COLO668 (cell line): ENCODE measurements at regions not wholly inside any gene's neighbourhood (a gene's known extent, or its start where the extent isn't known, plus 50 kb on each side); places are given as distances from the start of the nearest gene placed in this dataset.

Experiments
- DNase-seq: peaks from one replicate; lab custom pipeline; 2025; ENCODE audit not compliant: unreplicated experiment; lab: John Stamatoyannopoulos, UW

DNA sequence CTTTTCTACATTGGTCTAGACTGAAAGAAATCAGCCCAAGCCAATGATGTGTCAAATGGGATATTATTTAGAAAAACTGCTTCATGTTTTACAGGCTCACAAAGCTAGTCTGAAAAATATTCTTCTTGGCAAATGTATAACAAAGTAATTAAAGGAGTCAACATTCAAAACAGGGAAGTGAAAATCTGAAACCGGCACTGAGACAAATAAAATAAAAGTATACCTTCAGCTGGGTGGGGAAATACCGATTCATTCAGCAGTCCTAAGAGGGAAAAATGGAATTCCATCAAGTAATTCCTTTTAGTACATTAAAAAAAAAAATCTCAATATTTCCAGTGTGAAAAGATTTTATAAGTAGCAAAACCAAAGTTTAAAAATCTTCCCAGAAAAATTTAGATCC lies 259.6 kb upstream of the SLC24A2 start:
- DNase-seq = no peak

DNA sequence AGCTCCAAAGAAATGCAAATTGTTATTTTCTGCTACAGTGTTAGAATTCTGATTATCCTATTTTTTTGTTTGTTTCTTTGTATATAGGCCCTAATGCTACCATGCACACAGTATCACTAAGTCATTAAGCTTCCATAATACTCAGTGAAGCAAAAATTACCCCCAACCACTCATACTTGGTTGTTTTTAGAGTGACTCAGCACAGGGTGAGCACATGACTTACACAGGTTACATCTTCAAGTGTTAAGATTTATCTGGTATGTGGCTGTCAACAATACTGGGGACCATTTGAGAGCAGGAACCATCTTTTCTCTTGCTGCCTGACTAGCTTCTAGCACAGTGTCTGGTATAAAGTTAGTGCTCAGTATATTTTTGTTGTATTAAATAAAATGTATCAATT lies 255.8 kb upstream of the SLC24A2 start:
- DNase-seq = no peak

- no peak for DNase-seq
Observed at GRCh38 chr9:20043461-20043860, 254.6 kb upstream of the SLC24A2 start.

DNA sequence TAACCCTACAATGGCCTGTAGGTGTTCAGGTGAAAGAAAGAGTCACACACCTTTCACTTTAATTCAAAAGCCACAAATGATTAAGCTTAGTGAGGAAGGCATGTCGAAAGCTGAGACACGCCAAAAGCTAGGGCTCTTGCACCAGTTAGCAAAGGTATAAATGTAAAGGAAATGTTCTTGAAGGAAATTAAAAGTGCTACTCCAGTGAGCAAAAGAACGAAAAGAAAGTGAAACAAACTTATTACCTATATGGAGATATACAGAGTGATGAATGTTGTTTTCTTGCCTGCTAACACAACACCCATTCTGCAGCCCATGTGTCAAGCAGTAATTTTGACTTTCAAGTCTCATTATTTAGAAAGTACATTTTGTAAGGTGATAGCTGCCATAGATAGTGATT lies 254.2 kb upstream of the SLC24A2 start:
- DNase-seq = no peak

DNA sequence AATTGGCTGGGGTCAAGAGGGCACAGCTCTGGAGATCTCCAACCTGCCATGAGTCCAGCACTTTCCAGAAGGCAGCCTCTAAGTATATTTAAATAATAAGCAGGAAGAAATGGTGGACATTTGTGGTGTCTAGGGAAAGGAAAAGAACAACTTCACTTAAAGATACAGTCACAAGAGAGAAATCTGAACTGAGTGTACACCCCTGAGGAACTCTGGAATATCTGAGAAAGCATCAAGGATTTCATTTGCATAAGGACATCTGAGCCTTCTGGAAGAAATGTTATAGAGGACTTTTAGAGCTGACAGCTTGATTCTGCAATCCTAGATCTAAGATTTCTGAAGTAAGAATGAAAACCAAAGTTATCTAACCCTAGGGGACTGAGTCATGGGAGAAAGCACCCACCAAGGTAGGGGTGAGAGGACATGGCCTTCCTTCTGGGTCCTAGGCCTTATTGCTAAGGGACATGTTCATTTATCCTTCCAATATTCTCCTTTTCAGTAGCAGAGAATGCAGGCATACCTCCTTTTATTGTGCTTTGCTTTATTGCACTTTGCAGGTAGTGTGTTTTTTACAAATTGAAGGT lies 253.4 kb upstream of the SLC24A2 start:
- DNase-seq = no peak

DNA sequence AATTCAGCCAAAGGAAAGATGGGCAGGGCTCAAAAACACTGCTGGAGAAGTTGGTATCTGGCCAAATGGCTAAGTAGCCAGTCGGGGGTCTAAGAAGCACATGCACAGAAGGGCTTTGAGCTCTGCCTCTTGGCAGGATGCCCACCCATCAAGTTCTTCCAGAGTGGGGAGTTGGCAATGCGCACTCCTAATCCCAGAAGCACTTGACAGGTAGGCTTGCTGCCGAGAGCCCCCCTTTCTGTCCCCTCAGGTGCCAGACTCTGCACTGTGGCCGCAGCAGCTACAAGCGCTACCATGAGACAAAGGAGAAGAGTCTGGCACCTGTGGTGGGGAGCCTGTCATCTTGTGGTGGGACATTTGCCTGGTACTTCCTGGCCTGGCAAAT lies 252.9 kb upstream of the SLC24A2 start:
- DNase-seq = no peak

DNA sequence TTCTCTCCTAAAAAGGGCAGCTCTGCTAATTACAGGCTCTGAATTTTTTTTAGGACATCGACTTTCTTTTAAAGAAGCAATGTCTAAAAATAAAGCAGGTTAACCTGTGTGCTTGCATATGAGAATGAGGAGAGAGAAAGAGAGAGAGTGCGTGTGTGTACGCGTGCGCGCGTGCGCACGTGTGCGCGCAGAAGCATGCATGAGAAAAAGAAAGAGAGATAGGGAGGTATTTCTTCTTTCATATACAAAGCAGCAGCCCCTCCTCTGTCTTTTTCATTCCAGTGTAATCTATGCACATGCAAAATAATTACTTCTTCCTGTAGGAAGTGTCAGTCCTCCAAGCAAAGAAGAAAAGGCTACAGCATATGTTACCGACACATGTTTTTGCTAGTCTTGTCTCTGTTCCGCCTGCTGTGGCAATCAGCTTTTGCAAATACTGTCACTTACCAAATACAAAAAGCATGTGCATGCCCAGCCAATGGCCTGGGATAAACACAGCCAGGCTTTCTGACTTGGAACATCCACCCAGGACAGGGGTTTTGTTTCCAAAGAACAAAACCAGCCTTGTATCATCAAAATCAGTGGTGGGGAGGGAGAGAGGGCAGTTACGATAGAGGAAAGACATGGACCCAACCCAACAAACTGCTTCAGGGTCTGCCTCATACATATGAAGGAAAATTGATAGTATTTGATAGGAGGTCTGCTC lies 252.3 kb upstream of the SLC24A2 start:
- DNase-seq = no peak

DNA sequence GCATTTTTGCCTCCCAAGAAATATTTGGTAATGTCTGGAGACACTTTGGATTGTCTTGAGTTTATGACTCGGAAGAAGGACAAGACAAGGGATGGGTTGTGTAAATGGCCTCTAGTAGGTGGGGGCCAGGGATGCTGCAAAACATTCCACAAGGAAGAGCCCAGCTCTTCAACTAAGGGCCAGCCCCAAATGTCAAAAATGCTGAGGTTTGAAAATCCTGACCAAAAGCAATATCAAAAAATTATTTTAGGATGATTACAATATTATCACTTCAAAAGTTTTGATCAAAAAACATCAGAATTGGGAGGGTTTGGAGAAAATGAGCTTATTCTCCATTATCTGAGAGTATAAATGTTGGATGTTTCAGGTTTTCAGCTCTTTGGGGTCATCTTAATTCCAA lies 248.9 kb upstream of the SLC24A2 start:
- DNase-seq = no peak

DNA sequence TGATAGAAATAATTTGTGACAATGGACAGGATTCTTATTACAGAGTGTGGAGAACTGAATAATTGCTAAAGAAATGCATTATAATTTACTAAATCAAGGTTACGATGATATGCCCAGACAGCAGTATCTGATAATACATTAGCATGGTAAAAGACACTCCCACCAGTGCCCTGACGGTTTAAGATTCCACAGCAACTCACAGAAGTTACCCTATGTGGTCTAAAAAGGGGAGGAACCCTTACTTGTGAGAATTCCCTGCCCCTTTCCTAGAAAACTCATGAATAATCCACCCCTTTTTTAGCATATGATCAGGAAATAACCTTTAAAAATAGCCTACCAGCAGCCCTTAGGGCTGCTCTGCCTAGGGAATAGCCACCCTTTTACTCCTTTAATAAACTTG lies 244.7 kb upstream of the SLC24A2 start:
- no peak for DNase-seq

GRCh38 chr9:20032413-20033006 lies 243.7 kb upstream of the SLC24A2 start:
- no peak for DNase-seq

- DNase-seq = no peak
Observed at GRCh38 chr9:20031836-20032235, 243.0 kb upstream of the SLC24A2 start.

DNA sequence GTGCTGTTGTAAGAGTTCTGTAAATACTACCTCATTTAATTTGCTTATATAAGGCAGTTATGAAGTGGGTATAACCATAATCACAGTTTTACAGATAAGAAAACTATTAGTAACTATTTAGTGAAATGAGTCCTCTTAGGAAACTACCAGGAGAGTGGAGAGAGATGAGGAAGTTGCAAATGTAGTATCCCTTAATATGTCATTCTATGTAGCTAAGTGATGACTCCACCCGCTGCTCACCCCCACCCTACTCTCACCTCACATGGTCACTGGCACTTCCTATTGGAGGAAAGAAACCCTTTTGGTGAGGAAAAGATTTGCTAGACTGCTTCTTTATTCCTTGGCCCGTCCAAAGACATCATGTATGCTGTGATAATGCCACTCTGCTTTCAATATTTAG lies 241.8 kb upstream of the SLC24A2 start:
- DNase-seq = no peak

DNA sequence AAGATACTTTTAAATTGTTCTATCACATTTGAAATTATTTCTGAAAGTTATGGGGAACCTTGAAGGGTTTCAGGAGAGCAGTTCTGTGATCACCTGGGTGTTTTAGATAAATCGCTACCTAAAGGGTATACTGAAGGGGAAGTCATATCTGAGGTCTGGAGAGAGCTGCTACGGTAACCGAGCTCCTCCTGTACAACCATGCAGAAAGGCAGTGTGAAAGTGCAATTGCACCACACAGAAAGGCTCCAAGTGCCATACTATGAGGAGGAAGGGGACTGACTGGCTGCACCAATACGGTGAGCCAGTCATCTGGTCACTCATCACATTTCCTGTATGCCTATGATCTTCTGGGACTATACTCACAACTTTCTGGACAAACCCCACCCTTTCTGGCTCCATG lies 241.4 kb upstream of the SLC24A2 start:
- no peak for DNase-seq

GRCh38 chr9:20028849-20029231 lies 240.0 kb upstream of the SLC24A2 start:
- no peak for DNase-seq

GRCh38 chr9:20028192-20028848 lies 239.5 kb upstream of the SLC24A2 start:
- DNase-seq = no peak

DNA sequence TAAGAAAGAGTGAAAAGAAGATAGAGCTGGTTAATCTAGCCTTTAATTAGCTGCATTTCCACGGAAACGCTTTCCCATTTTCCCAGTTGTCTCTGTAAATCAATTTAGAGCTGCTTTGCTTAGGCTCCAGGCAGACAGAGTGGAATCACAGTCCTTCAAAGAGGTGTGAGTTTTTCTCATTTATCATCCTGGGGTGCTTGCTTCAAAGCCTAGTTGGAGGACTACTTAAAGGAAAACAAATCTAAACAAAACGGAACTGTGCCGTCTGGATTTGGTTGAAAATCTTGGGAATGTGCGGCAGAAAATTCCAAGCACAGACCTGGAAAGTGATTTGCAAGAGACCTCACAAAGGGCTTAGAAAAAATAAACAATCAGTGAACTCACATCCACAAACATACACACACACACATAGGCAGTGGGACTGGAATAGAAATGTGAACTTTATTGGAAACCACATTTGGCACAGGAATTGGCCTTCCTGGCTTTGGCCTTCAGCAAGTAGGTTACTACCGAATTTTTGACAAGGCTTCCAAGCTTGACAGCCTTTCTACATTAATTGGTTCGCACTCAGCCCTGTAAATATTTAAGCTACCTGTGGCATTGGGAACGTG lies 235.2 kb upstream of the SLC24A2 start:
- no peak for DNase-seq

DNA sequence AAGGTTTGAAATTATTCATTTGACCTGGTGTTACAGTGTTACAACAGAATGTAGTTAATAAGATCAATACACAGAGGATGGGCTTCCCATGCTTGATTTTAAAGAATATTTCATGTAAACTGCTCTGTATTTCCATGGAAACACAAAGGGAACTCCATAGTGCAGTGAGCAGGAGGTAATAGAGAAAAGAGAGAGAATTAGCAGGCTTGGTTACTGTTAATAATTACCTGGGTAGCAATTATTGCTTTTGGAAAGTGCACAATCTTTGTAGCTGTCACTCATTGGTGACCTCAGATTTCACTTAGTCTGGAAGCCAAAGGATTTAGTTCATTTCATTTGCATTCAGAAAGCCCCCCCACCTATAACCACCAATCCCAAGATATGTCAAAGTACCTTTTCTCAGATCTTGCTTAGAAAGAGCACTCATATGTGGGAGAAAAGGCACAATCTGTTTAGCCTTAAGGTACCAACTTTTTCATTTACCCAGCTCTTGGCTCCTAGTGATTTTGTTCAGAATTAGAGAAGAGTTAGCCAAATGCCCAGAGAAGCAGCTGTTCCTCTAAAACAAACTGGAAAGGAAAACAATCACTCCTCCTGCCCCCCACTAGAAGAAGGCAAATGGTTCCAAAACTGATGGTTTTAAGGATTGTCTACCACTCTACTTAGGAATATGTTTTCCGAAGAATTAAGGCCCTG lies 234.5 kb upstream of the SLC24A2 start:
- no peak for DNase-seq

DNA sequence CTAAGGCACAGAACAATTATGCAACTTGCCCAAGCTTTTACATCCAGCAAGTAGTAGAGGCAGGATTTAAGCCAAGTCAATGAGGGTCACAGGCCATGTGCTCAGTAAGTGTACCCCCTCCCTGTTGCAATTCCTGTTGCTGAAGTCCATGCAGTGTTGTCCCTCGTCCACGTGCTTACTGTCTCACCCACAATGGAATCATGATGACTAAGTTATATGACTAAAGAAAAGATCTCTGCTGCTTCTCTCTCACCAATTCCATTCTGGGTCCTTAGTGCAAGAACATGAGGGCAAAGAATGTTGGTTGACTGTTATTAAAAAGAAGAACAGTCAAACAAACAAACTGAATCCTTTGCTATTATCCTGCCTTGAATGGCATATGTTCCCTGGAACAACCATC lies 233.6 kb upstream of the SLC24A2 start:
- DNase-seq = no peak

- DNase-seq = no peak
Observed at GRCh38 chr9:20016611-20017010, 227.8 kb upstream of the SLC24A2 start.

DNA sequence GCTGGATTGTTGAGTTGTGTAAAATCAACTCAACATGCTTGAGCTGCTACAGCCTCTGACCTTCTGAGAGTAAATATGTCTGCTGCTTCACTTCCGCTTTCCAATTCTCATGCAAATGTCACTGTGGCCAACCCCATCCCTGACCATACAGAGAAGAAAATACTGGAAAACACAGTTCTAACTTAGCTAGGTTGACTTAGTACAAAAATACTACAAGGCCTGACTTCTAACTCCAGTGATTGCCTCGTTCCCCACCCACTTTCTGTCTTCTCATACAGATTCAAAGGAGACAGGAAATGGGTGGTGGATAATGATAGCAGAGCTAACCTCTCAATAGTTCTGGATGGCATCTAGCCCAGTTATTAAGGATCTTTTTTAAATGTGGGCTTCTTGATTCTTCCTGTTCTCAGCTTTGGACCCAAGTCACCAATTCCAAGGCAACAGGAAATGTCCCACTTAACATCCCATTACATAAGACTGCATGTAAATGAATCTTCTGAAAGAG lies 226.6 kb upstream of the SLC24A2 start:
- DNase-seq = no peak

DNA sequence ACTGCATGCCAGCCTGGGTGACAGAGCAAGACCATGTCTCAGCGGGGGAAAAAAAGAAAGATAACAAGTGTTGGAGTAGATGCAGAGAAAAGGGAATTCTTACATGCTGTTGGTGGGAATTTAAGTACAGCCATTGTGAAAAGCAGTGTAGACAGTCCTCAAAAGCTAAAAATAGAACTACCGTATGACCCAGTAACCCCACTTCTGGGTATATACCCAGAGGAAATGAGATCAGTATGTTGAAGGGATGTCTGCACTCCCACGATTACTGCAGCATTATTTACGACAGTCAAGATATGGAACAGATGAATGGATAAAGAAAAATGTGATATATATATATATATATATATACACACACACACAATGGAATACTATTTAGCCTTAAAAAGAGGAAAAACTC lies 225.3 kb upstream of the SLC24A2 start:
- DNase-seq = no peak
